Stomach (tissue), 8 donors: ENCODE measurements at regions not wholly inside any gene's neighbourhood (a gene's known extent, or its start where the extent isn't known, plus 50 kb on each side); places are given as distances from the start of the nearest gene placed in this dataset.

Experiments
- DNase-seq, 2 donors: peaks; one replicate each; pipeline versions ENCODE4 v3.0.0 to v3.0.0-alpha.2; 2013 to 2019
- H3K27ac ChIP-seq, 5 donors: fragments of 200-600 bp in 4 of 5; sonication (generic) in 4 of 5; one replicate each; pipeline ENCODE4 v1.5.1; 2013 to 2019; ENCODE audit warnings: mild to moderate bottlenecking in 1 of 5, moderate library complexity in 1 of 5
- H3K27me3 ChIP-seq, 3 donors: fragments of 200-600 bp; sonication (generic); one replicate each; pipeline ENCODE4 v1.5.1; 2017 to 2019; ENCODE audit warnings: mixed run types in 1 of 3
- H3K36me3 ChIP-seq, 4 donors: fragments of 200-600 bp; sonication (generic); 1 replicate in 3 of 4; 2 replicates in 1 of 4; pipeline ENCODE4 v1.5.1; 2016 to 2019
- H3K4me1 ChIP-seq, 4 donors: fragments of 200-600 bp; sonication (generic); one replicate each; pipeline ENCODE4 v1.5.1; 2016 to 2019
- H3K4me3 ChIP-seq, 4 donors: fragments of 200-600 bp; sonication (generic) in 3 of 4; one replicate each; pipeline ENCODE4 v1.5.1; 2016 to 2019; ENCODE audit warnings: mild to moderate bottlenecking in 1 of 4
- H3K9me3 ChIP-seq, 4 donors: fragments of 200-600 bp; sonication (generic); one replicate each; pipeline ENCODE4 v1.5.1; 2016 to 2019
- EP300 ChIP-seq: sonication (generic); formaldehyde crosslinking; IDR thresholded peaks from one replicate; pipeline ENCODE4 v1.6.1; 2017; ENCODE audit warnings: antibody characterized with exemption
- POLR2A ChIP-seq, 4 donors: fragments of 450-650 bp; IDR thresholded peaks; one replicate each; pipeline ENCODE4 v1.6.1; 2016; ENCODE audit warnings: antibody characterized with exemption in 4 of 4, control low read depth in 2 of 4, mild to moderate bottlenecking in 1 of 4, moderate library complexity in 1 of 4
- POLR2AphosphoS5 ChIP-seq, 3 donors: sonication (generic); formaldehyde crosslinking; IDR thresholded peaks; one replicate each; pipeline ENCODE4 v1.6.1; 2016; ENCODE audit warnings: antibody characterized with exemption in 3 of 3
- WGBS, 5 donors: extraction: QIAGEN DNeasy Blood & Tissue Kit in 3 of 5; methylation state at CpG; one replicate each; pipeline versions ENCODE4 v1.1.5 to v1.1.7; 2013 to 2018; 5-methylcytosine and 5-hydroxymethylcytosine counted together
- intact Hi-C: fragments of 100-400 bp; cut with DNase I; formaldehyde crosslinking; loops from one replicate; pipeline ENCODE4 v1.15.1; 2023; ENCODE audit warnings: low total_unique reads
- TF ChIP-seq, protein P1 (sequence below), 7 experiments: fragments of 450-650 bp in 4 of 7; fragments of 200-600 bp in 3 of 7; sonication (generic) in 3 of 7; IDR thresholded peaks; one replicate each; pipeline ENCODE4 v1.5.1; 2016 to 2019; ENCODE audit warnings: antibody characterized with exemption in 7 of 7, control low read depth in 2 of 7, mild to moderate bottlenecking in 1 of 7
- donor health status: healthy with polysubstance abuse.
- donor health status: Bipolar disorder and iron deficiency.
- donor health status: healthy.

DNA sequence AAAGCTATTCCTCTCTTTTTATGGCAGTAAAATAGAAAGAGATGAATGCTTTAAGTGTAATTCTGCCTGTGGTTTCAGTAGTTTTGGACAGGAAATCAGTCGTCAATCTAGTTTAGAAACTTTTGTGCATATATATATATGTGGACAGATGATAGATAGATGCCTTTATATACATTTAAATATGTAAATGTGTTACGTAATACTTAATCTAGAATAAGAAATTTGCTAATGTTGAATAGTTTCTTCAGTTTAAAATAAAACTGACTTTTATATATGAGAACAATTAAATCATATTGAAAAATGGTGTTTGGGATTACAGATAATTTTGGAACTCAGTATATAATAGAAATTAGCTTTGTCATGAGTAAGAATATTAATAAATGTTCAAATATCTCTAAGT, 1165.7 kb upstream of the NCAM2 start:
- no peaks in the 10 kb centered on the region for H3K9me3 ChIP-seq
- intact Hi-C loops, result no loop called here
- no peaks in the 10 kb centered on the region for H3K36me3 ChIP-seq
- H3K27ac ChIP-seq, result no peak overlapping the region
- DNase-seq, result no peak
- WGBS, 5 donors, result 80 to 92% (median 85%) methylated on average over 2 of the region's 2 CpGs
- no peak overlapping the region for H3K4me3 ChIP-seq
- H3K4me1 ChIP-seq, result no peaks in the 10 kb centered on the region
- no peaks in the 10 kb centered on the region for H3K27me3 ChIP-seq
- no peak for TF ChIP-seq POLR2AphosphoS5 (IDR thresholded peaks at IDR 0.05)
- TF ChIP-seq EP300, result no peak
- TF ChIP-seq POLR2A (IDR thresholded peaks at IDR 0.05), result no peak
- TF ChIP-seq, protein P1, sequence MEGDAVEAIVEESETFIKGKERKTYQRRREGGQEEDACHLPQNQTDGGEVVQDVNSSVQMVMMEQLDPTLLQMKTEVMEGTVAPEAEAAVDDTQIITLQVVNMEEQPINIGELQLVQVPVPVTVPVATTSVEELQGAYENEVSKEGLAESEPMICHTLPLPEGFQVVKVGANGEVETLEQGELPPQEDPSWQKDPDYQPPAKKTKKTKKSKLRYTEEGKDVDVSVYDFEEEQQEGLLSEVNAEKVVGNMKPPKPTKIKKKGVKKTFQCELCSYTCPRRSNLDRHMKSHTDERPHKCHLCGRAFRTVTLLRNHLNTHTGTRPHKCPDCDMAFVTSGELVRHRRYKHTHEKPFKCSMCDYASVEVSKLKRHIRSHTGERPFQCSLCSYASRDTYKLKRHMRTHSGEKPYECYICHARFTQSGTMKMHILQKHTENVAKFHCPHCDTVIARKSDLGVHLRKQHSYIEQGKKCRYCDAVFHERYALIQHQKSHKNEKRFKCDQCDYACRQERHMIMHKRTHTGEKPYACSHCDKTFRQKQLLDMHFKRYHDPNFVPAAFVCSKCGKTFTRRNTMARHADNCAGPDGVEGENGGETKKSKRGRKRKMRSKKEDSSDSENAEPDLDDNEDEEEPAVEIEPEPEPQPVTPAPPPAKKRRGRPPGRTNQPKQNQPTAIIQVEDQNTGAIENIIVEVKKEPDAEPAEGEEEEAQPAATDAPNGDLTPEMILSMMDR (IDR thresholded peaks at IDR 0.05), result no peak

DNA sequence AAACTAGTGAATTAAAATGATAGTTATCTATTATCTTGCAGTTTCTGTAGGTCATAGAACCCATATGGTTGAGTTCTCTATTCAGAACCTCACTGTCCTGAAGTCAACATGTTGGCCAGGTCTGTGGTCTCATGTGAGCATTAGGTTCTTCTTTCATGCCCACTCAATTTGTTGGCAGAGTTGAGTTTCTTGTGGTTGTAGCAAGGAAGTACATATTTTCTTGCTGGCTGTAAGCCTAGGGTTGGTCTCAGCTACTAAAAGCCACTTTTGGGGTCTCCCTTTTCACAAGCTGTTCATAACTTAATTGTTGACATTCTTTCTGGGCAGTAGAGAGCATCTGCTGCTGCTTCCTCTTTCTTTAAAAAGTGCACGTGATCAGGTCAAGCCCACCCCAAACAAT, 1165.1 kb upstream of the NCAM2 start:
- H3K4me3 ChIP-seq, result no peak overlapping the region
- intact Hi-C loops, result no loop called here
- no peak overlapping the region for H3K27ac ChIP-seq
- DNase-seq, result no peak
- no peak for TF ChIP-seq EP300
- TF ChIP-seq POLR2A (IDR thresholded peaks at IDR 0.05), result no peak
- TF ChIP-seq, protein P1 (IDR thresholded peaks at IDR 0.05), result no peak
- TF ChIP-seq POLR2AphosphoS5 (IDR thresholded peaks at IDR 0.05), result no peak
- no peaks in the 10 kb centered on the region for H3K36me3 ChIP-seq
- WGBS, 5 donors, result 23 to 38% (median 34%) methylated on average over 1 of the region's 1 CpG
- no peaks in the 10 kb centered on the region for H3K9me3 ChIP-seq
- H3K27me3 ChIP-seq, result no peaks in the 10 kb centered on the region
- no peaks in the 10 kb centered on the region for H3K4me1 ChIP-seq

DNA sequence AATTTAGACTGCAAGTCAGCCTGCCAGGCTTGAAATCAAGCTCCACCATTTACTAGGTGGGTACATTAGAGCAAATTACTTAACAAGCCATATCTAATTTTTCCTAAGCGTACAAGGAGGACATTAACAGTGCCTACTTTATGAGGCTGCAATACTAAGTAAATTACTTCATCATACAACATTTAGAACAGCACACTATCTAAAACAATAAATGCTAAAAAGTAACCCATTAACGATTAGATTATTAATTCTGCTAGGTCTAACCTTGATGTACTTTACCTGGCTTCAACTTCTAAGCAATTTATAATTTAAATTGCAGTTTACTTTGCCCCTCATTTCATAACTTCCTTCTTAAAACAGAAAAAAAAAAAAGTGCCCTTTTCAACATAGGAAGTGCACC, 1155.6 kb upstream of the NCAM2 start:
- intact Hi-C loops, result no loop called here
- Histone ChIP-seq H3K9me3 (no peaks in the 10 kb centered on the region), H3K4me1 (no peaks in the 10 kb centered on the region), H3K27me3 (no peaks in the 10 kb centered on the region), H3K4me3 (no peak overlapping the region), H3K36me3 (no peaks in the 10 kb centered on the region), H3K27ac (no peak overlapping the region)
- TF ChIP-seq POLR2A (IDR thresholded peaks at IDR 0.05) (no peak), POLR2AphosphoS5 (IDR thresholded peaks at IDR 0.05) (no peak), EP300 (no peak)
- TF ChIP-seq, protein P1 (IDR thresholded peaks at IDR 0.05), result no peak
- no peak for DNase-seq
- WGBS, 5 donors, result 84 to 91% (median 86%) methylated on average over 2 of the region's 2 CpGs

DNA sequence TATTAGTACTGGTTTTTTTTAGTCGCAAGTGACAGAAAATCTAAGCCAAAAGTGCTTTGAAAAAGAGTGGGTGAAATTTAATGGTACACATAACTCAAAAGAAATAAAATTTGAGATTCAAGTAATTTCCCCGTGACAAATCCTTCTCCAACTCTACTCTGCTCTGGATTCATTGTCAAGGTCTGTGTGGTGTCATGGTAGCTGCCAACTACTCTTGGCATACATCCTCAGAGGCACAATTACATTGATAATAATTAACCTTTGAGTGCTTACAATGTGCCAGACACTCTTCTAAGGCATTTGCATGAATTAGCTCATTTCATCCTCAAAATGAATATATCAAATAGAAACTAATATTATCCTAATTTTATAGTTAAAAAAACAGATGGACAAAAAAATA, 1153.9 kb upstream of the NCAM2 start:
- H3K27ac ChIP-seq, result no peak overlapping the region
- intact Hi-C loops, result no loop called here
- H3K36me3 ChIP-seq, result no peaks in the 10 kb centered on the region
- TF ChIP-seq, protein P1 (IDR thresholded peaks at IDR 0.05), result no peak
- no peak for TF ChIP-seq EP300
- no peak for TF ChIP-seq POLR2A (IDR thresholded peaks at IDR 0.05)
- TF ChIP-seq POLR2AphosphoS5 (IDR thresholded peaks at IDR 0.05), result no peak
- WGBS, 5 donors, result 74 to 87% (median 82%) methylated on average over 2 of the region's 2 CpGs
- no peaks in the 10 kb centered on the region for H3K27me3 ChIP-seq
- no peak for DNase-seq
- H3K4me3 ChIP-seq, result no peak overlapping the region
- H3K9me3 ChIP-seq, result no peaks in the 10 kb centered on the region
- no peaks in the 10 kb centered on the region for H3K4me1 ChIP-seq
